Nephron (organoid): ENCODE measurements at regions not wholly inside any gene's neighbourhood (a gene's known extent, or its start where the extent isn't known, plus 50 kb on each side); places are given as distances from the start of the nearest gene placed in this dataset.
"Not testable (repeated sequence)": the region's sequence is repeated elsewhere in the genome, so short reads cannot be mapped to it uniquely, and the experiment has no call there.

Experiments
- H3K27ac Mint-ChIP-seq, 3 experiments: 2 replicates each; pipeline ENCODE4 v1.8.0; 2020; ENCODE audit warnings: mixed read lengths in 3 of 3, mild to moderate bottlenecking in 2 of 3, moderate library complexity in 1 of 3
- H3K27me3 Mint-ChIP-seq: 2 replicates; pipeline ENCODE4 v1.8.0; 2021; ENCODE audit warnings: low read depth, mild to moderate bottlenecking, moderate library complexity, mixed read lengths
- H3K36me3 Mint-ChIP-seq: 2 replicates; pipeline ENCODE4 v1.8.0; 2020; ENCODE audit warnings: low read depth, mixed read lengths
- H3K4me1 Mint-ChIP-seq: 2 replicates; pipeline ENCODE4 v1.8.0; 2020; ENCODE audit warnings: mixed read lengths
- H3K4me3 Mint-ChIP-seq, 3 experiments: 2 replicates each; pipeline ENCODE4 v1.8.0; 2020; ENCODE audit warnings: mild to moderate bottlenecking in 3 of 3, mixed read lengths in 3 of 3, moderate library complexity in 2 of 3
- H3K9me3 Mint-ChIP-seq: 2 replicates; pipeline ENCODE4 v1.8.0; 2020; ENCODE audit warnings: mixed read lengths
- CTCF ChIP-seq, 3 experiments: fragments of 200-600 bp; sonication (generic); IDR thresholded peaks; one replicate each; pipeline ENCODE4 v1.5.0; 2021; ENCODE audit warnings: antibody characterized with exemption in 3 of 3; ENCODE audit not compliant: unreplicated experiment in 3 of 3

GRCh38 chr17:46460129-46460528 is 52.1 kb upstream of the LRRC37A2 start:
- not testable (repeated sequence) for H3K27me3 Mint-ChIP-seq, H3K36me3 Mint-ChIP-seq, H3K4me1 Mint-ChIP-seq, H3K27ac Mint-ChIP-seq, H3K9me3 Mint-ChIP-seq, H3K4me3 Mint-ChIP-seq

GRCh38 chr17:46455069-46455468 is 57.2 kb upstream of the LRRC37A2 start:
- H3K27ac Mint-ChIP-seq, H3K27me3 Mint-ChIP-seq, H3K36me3 Mint-ChIP-seq, H3K4me1 Mint-ChIP-seq, H3K9me3 Mint-ChIP-seq, H3K4me3 Mint-ChIP-seq: not testable (repeated sequence)

- not testable (repeated sequence) for H3K36me3 Mint-ChIP-seq, H3K27me3 Mint-ChIP-seq, H3K4me1 Mint-ChIP-seq, H3K9me3 Mint-ChIP-seq, H3K27ac Mint-ChIP-seq, H3K4me3 Mint-ChIP-seq
Observed at GRCh38 chr17:46454572-46454971, 57.7 kb upstream of the LRRC37A2 start.

GRCh38 chr17:46453077-46453476 is 59.2 kb upstream of the LRRC37A2 start:
- H3K27me3 Mint-ChIP-seq, H3K4me3 Mint-ChIP-seq, H3K9me3 Mint-ChIP-seq, H3K36me3 Mint-ChIP-seq, H3K4me1 Mint-ChIP-seq, H3K27ac Mint-ChIP-seq: not testable (repeated sequence)

GRCh38 chr17:46445849-46446248 is 66.4 kb upstream of the LRRC37A2 start:
- not testable (repeated sequence) for H3K4me3 Mint-ChIP-seq, H3K36me3 Mint-ChIP-seq, H3K9me3 Mint-ChIP-seq, H3K4me1 Mint-ChIP-seq, H3K27ac Mint-ChIP-seq, H3K27me3 Mint-ChIP-seq

GRCh38 chr17:46445411-46445810 is 66.9 kb upstream of the LRRC37A2 start:
- H3K9me3 Mint-ChIP-seq, H3K4me1 Mint-ChIP-seq, H3K36me3 Mint-ChIP-seq, H3K4me3 Mint-ChIP-seq, H3K27ac Mint-ChIP-seq, H3K27me3 Mint-ChIP-seq: not testable (repeated sequence)

- not testable (repeated sequence) for H3K27me3 Mint-ChIP-seq, H3K4me3 Mint-ChIP-seq, H3K9me3 Mint-ChIP-seq, H3K36me3 Mint-ChIP-seq, H3K27ac Mint-ChIP-seq, H3K4me1 Mint-ChIP-seq
Observed at GRCh38 chr17:46442153-46442552, 70.1 kb upstream of the LRRC37A2 start.

GRCh38 chr17:46440665-46441064 is 71.6 kb upstream of the LRRC37A2 start:
- not testable (repeated sequence) for H3K4me3 Mint-ChIP-seq, H3K27me3 Mint-ChIP-seq, H3K4me1 Mint-ChIP-seq, H3K9me3 Mint-ChIP-seq, H3K36me3 Mint-ChIP-seq, H3K27ac Mint-ChIP-seq

- not testable (repeated sequence) for H3K27me3 Mint-ChIP-seq, H3K4me1 Mint-ChIP-seq, H3K4me3 Mint-ChIP-seq, H3K9me3 Mint-ChIP-seq, H3K36me3 Mint-ChIP-seq, H3K27ac Mint-ChIP-seq
Observed at GRCh38 chr17:46434450-46435062, 73.0 kb upstream of the ARL17B start.

- H3K27ac Mint-ChIP-seq, H3K9me3 Mint-ChIP-seq, H3K4me1 Mint-ChIP-seq, H3K36me3 Mint-ChIP-seq, H3K4me3 Mint-ChIP-seq, H3K27me3 Mint-ChIP-seq: not testable (repeated sequence)
Observed at GRCh38 chr17:46430300-46430699, 68.7 kb upstream of the ARL17B start.

GRCh38 chr17:46429675-46430074 is 68.1 kb upstream of the ARL17B start:
- H3K9me3 Mint-ChIP-seq = not testable (repeated sequence)

GRCh38 chr17:46424187-46424884 is 62.8 kb upstream of the ARL17B start:
- H3K4me1 Mint-ChIP-seq = not testable (repeated sequence)
- TF ChIP-seq CTCF (IDR thresholded peaks at IDR 0.05; ENCODE audit: unreplicated experiment in 3 of 3) = peak in 1 of 3 experiments; percentile 34

More at GRCh38 chr17:46429675-46430074, 68.1 kb upstream of the ARL17B start:
- H3K4me1 Mint-ChIP-seq, H3K27me3 Mint-ChIP-seq, H3K36me3 Mint-ChIP-seq, H3K4me3 Mint-ChIP-seq, H3K27ac Mint-ChIP-seq: not testable (repeated sequence)

GRCh38 chr17:46417907-46418306 is 56.3 kb upstream of the ARL17B start:
- H3K27me3 Mint-ChIP-seq, H3K4me3 Mint-ChIP-seq, H3K9me3 Mint-ChIP-seq, H3K4me1 Mint-ChIP-seq, H3K27ac Mint-ChIP-seq, H3K36me3 Mint-ChIP-seq: not testable (repeated sequence)

More at GRCh38 chr17:46424187-46424884, 62.8 kb upstream of the ARL17B start:
- H3K4me3 Mint-ChIP-seq, H3K9me3 Mint-ChIP-seq, H3K36me3 Mint-ChIP-seq, H3K27ac Mint-ChIP-seq, H3K27me3 Mint-ChIP-seq: not testable (repeated sequence)

- not testable (repeated sequence) for H3K36me3 Mint-ChIP-seq
Observed at GRCh38 chr17:46417261-46417660, 55.7 kb upstream of the ARL17B start.

GRCh38 chr17:46414559-46414958 is 53.0 kb upstream of the ARL17B start:
- not testable (repeated sequence) for H3K27me3 Mint-ChIP-seq, H3K27ac Mint-ChIP-seq, H3K36me3 Mint-ChIP-seq, H3K4me1 Mint-ChIP-seq, H3K9me3 Mint-ChIP-seq, H3K4me3 Mint-ChIP-seq

More at GRCh38 chr17:46417261-46417660, 55.7 kb upstream of the ARL17B start:
- not testable (repeated sequence) for H3K9me3 Mint-ChIP-seq, H3K4me3 Mint-ChIP-seq, H3K27me3 Mint-ChIP-seq, H3K27ac Mint-ChIP-seq, H3K4me1 Mint-ChIP-seq
